GM18909 (cell line): ENCODE measurements at regions not wholly inside any gene's neighbourhood (a gene's known extent, or its start where the extent isn't known, plus 50 kb on each side); places are given as distances from the start of the nearest gene placed in this dataset.
"Not testable (repeated sequence)": the region's sequence is repeated elsewhere in the genome, so short reads cannot be mapped to it uniquely, and the experiment has no call there.

Experiments used
- ATAC-seq: cut with Tn5 transposase; IDR thresholded peaks from one replicate; pipeline ENCODE4 v1.9.1; 2021; ENCODE audit warnings: mild to moderate bottlenecking; ENCODE audit not compliant: unreplicated experiment, poor library complexity

DNA sequence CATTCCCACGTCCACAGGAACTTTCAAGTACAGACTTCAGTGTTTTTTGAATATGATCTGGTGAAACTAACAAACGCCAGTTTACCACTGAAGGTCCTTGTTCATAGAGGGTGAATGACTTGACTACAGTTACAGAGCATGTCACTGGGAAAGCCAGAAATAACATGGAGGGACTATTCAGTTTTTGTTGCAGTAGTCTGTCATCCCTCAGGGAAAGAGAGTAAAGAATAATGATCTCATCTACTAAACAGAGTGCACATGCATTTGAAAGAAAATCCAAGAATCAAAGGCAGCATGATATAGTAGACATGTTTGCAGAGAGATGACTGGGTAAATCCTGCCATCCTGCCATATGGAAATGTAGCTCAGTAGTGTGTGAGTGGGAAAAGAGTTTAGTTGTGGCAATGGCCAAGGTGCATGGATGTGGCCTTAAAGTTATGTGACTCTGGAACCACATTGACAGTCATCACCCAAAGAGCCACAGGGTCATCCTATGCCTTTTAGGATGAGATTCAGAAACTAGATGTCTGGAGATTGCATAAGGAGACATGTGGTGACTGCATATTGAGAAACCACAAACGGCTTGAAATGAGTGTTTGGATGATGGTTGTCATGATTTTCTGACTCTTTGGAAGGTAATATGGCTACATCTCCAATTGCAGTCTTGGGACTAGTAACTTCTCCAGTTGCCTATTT lies 125.3 kb upstream of the ZEB2 start:
- no peak for ATAC-seq

DNA sequence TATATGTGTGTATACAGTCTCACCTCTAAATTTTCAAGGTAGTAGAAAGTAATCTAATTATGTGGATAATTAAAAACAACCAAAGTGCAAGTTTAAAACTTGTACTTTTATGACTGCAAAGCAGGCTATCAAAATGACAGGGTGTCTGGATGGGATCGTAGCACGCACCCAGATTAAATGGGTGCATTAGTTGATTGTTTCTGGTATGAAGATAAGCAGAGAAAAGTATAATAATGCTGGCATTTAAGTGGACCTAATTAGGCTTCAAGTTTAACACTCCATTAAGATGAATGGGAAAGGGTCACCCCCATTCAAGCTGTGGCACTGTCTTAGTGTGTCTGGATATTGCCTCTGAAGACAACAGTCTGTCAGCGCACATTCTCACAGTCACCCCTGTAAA lies 124.6 kb upstream of the ZEB2 start:
- ATAC-seq = no peak

DNA sequence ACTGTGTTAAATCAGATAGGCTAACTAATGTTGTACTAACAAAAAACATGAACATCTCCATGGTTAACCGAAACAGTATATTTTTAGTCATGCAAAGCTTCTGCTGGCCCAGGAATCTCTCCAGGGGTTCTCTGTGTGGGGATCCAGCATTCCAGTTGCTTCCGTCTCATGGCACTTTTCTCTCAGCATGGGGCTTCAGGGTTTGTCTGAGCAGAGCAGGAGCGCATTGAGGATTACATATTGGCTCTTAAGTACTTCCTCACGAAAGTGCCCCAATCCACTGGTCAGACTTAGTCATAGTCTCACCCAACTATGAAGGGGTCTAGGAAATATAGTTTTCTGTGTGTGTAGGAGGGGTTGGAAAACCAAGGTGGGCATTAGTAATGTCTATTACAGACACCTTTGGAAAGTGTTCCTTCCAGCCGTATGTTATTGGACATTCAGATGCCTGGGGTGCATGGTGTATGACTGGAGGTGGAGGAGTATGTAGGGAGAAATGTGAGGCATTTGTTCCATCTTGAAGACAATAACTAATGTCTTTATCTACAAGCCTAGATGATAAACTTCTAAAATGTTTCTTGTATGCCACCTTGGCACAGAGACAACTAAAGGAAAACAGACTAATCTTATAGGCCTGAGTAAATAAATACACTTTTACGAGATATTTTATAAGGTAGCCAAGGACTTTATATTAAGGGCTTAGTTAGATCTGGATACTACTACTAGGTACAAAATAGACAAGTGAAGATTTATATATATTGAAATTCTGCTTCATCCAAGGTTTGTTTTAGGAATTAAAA lies 123.8 kb upstream of the ZEB2 start:
- ATAC-seq = no peak

DNA sequence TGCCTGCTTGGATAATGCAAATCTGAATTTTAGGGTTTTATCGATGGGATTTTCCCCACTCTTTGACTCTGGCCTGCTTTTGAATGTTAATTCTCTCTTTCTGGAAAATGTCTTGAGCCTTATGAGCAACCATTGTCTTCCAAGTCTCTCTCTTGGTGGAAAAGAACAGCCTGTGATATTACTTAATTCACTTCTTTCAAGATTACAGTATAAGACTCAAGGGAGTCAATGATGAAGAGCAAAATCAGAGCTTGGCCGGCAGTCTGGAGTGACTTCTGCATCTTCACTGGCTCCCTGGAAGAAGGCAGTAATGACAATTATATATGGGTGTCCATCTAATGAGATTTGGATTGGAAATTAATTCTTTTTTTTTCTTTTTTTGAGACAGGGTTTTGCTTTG lies 122.9 kb upstream of the ZEB2 start:
- ATAC-seq = no peak

DNA sequence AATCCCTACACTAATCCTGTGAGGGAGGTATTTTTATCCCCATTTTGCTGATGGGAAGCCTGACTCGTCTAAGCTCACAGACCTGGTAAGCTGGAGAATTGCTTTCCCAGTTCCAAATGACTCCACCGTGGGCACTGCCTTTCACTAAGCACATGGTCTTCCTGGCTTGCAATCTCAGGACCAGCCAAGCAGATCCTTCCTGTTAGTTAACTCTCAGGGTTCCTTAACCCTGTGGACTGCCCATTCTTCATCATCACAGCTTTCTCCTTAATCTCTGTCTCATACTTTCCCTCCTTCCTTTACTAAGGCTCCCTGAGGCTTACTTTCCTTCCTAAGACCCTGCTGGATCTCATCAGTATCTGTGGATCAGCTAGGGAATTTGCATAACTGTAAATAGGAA lies 122.2 kb upstream of the ZEB2 start:
- no peak for ATAC-seq

DNA sequence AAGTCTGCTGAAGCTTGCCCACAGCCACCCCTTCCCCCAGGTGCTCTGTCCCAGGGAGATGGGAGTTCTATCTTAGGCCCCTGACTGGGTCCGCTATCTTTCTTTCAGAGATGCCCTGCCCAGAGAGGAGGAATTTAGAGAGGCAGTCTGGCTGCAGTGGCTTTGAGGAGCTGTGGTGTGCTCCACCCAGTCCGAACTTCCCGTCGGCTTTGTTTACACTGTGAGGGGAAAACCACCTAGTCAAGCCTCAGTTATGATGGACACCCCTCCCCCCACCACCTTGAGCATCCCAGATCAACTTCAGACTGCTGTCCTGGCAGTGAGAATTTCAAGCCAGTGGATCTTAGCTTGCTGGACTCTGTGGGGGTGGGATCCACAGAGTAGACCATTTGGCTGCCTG lies 118.3 kb upstream of the ZEB2 start:
- ATAC-seq = not testable (repeated sequence)

DNA sequence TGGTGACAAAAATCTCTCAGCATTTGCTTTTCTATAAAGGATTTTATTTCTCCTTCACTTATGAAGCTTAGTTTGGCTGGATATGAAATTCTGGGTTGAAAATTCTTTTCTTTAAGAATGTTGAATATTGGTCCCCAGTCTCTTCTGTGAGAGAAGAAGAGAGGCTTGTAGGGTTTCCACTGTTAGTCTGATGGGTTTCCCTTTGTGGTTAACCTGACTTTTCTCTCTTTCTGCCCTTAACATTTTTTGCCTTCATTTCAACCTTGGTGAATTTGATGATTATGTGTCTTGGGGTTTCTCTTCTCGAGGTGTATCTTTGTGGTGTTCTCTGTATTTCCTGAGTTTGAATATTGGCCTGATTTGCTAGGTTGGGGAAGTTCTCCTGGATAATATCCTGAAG lies 116.9 kb upstream of the ZEB2 start:
- not testable (repeated sequence) for ATAC-seq

DNA sequence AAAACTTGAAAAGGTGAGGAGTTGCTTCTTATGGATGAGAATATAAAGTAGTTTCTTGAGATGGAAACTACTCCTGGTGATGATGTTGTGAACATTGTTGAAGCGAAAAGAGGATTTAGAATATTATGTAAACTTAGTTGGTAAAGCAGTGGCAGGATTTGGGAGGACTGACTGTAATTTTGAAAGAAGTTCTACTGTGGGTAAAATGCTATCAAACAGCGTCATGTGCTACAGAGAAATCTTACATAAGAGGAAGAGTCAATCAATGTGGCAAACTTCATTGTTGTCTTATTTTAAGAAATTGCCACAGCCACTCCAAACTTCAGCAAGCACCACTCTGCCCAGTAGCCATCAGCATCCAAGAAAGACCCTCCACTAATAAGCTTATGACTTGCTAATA lies 112.9 kb upstream of the ZEB2 start:
- no peak for ATAC-seq

DNA sequence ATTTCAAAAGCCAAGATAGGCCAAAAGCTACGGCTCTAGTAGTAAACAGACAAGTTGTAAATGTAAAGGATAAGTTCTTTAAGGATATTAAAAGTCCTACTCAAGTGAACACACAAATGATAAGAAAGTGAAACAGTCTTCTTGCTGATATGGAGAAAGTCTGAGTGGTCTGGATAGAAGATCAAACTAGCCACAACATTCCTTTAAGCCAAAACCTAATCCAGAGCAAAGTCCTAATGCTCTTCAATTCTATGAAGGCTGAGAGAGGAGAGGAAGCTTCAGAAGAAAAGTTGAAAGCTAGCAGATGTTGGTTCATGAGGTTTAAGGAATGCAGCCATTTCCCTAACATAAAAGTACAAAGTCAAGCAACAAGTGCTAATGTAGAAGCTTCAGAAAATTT lies 111.7 kb upstream of the ZEB2 start:
- no peak for ATAC-seq

DNA sequence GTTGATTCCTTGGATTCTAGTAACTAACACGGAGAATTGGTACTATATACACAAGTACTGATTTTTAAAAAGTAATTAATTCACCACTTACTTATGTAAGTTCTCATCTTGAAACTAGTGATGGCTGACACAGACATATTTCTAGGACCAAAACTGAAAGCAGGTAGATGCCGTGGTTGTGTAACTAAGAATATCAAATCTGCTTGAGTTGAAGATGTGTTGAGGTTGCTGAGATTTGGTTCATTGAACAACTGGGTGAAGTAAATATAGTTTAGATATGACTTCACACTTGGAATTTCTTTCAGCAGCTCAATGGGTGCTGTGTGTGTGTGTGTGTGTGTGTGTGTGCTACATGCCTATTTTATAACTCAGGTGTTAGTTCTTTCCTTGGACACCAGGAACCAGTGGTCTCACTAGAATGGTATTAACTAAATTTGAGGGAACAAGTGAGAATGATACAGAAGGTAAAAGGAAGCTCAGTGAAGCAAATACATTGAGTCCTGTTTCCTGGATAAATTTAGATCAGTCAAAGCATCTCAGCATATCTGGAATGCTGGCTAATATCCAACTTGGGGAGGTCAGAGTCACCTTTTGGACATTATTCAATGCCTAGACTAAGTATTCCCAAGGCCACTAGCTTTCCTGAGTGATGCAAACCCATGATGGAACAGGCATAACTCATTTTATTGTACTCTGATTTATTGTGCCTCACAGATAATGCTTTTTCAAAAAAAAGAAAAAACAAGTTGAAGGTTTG lies 110.7 kb upstream of the ZEB2 start:
- ATAC-seq = peak; percentile 92

DNA sequence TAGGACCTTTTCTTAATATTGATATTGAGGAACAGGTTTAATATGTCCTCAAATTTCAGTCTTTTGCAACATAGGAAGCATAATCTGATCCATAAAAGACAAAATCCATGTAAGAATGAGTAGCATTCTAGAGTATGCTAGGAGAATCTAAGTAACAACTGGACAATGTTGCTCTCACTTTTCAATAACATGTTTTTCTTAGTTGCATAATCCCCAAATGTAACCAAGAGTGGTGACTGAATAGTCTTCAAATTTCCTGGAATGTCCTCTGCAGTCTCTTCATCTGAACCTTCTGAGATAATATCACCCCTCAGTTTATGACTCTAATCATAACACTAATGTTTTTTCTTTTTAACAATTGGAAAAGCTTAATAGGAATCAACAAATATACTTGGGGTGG lies 110.0 kb upstream of the ZEB2 start:
- no peak for ATAC-seq

DNA sequence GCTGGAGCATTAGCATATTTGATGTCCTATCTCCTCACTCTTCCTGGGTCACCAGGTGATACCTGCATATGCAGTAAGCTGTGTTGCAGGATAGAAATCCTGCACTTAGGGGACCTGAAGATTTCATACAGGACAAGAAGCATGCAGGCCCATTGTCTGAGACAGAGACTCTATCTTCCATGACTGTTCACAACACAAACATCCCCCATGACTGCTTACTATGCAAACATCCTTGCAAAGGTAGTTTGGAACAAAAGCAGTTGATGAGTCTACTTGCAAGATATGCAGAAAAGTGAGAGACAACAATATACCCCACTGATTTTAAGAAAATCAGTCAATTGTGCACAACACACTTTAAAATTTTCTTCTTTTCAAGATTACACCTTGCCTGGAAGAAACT lies 108.6 kb upstream of the ZEB2 start:
- ATAC-seq = no peak

DNA sequence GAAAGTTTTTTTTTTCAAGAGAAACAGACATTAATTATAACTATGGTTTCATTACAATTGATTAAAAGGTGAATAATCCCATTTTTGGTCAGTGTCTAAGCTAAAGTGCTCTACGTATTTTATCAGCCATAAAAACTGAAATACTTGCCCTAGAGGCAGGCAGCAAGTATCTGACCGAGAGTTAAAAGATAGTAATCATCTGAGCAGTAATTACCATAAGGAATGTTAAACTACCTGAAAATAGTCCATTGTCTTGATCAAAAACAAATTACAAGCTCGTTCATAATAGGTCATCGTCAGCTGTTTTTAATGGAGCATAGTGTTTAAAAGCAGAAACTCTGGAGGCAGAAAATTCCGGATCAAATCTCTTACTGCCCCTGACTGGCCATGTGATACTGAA lies 105.7 kb upstream of the ZEB2 start:
- no peak for ATAC-seq

DNA sequence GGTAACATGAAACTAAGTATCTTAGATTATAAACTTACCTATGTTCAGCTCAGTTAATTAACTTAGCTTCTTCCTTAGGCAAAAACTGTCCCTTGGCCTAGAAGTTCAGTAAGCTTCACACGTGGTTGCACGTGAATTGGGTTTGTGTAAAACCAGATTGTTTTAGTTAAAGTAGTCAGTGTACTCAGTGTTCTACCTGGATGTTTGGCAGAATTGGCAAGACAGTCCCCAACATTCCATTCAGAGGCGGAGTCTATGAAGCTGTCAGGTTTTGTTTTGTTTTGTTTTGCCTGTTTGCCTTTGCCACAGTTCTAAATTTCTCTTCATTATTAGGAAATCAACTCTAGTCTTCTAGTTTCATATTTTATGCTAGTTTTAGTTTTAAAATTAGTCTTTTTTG lies 105.3 kb upstream of the ZEB2 start:
- no peak for ATAC-seq

DNA sequence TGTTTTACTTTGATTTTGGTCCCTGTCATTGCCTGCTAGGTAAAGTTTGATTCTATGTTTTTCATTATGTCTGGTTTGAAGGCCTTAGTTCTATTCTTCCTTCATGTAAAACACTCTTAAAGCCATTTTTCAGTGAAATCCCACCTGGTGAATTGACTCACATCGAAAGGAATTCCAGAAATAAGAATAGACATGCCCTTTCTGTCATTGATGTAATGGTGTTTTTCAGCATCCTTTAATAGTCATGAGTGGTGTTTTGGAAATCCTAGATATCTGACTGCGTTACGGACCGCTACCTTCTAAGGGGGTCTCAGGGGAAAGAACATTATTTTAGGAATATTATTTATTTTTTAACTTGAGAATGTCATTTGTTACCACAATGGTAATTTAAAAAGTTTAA lies 104.5 kb upstream of the ZEB2 start:
- no peak for ATAC-seq

DNA sequence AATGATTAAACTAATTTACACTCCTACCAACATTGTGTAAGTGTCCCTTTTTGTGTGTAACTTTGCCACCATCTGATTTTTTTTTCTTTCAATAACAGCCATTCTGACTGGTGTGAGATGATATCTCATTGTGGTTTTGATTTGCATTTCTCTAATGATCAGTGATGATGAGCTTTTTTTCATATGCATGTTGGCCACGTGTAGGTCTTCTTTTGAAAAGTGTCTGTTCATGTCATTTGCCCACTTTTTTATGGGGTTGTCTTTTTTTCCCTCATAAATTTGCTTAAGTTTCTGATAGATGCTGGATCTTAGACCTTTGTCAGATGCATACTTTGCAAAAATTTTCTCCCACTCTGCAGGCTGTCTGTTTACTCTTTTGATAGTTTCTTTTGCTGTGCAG lies 102.5 kb upstream of the ZEB2 start:
- not testable (repeated sequence) for ATAC-seq

DNA sequence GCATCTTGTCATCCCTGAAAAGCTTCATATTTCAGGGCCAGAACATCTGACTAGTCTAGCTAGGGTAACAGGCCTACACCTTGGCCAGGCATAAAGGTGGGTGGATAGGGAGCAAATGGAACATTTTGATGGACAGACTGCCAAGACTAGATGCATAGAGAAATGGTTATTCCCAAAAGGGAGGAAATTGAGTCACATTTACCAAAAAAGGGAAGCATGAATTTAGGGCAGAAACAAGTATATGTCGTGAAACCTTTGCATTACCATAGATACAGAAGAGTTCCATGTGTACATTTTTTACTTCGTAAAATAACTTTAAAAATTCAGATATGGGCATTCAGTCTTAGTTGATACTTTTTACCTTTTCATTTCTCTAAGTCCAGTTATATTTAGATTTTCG lies 101.3 kb upstream of the ZEB2 start:
- ATAC-seq = no peak

DNA sequence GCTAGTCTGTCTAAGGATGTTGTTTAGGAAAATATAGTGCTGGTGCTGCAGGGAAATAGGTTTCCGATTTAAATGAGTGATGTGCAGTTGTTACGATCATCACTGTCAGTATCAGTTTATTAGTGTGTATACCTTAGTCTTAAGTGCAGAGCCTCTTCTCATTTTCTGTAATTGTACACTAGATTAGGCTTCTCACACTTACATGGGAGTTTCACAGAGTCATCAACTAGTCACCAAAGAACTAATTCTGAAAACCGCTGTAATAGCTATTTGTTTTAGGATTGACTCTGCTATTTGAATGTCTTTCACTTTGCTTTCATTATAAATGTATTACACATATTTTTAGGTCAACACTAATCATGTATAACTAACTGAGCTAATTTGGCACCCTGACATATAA lies 99.8 kb upstream of the ZEB2 start:
- no peak for ATAC-seq

DNA sequence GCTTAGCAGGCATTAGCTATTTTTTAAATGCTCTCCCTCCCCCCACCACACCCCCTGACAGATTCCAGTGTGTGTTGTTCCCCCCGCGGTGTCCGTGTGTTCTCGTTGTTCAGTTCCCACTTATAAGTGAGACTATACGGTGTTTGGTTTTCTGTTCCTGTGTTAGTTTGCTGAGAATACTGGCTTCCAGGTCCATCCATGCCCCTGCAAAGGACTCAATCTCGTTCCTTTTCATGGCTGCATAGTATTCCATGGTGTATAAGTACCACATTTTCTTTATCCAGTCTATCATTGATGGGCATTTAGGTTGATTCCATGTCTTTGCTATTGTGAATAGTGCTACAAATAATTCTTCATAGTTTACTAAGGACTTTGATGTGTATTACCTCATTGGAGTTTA lies 97.3 kb upstream of the ZEB2 start:
- not testable (repeated sequence) for ATAC-seq

DNA sequence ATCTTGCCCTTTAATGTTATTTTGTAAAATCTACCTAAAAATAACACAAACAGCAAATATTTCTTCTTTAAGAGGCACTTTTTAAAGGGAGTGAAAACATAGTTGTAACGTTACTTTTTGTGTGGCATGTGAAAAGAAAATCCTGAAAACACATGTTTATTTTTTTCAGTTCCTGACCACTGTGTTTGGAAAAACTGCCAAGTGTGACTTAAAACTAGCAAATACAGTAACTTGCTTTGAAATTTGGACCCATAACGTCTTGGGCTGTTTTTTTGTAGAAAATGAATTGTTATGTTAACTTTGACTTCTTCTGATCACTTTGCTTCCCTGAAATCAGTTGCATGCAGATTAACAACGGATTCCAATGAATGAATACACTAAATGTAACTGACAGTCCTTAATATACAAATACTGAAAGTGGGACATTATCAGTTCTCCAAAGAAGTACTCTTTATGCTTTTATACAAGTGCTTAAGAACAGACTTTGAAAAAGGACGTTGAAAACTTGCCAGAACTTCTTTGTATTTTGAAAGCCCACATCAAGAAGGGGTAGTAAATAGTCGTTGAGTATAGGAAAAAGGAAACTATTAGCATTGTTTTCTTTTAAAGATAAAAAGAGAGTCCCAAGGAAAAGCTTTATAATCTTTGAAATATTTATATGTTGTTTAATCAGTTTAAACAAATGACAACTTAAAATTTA lies 96.1 kb upstream of the ZEB2 start:
- no peak for ATAC-seq
